ENCODE measurements at regions not wholly inside any gene's neighbourhood (a gene's known extent, or its start where the extent isn't known, plus 50 kb on each side); places are given as distances from the start of the nearest gene placed in this dataset.

- Histone ChIP-seq H3K9me3 (ENCODE audit: low read depth, low read length, poor library complexity, severe bottlenecking) (no peaks in the 10 kb centered on the region), H3K27me3 (replicated peaks; ENCODE audit: insufficient read depth, low read depth, low read length, poor library complexity) (no peaks in the 10 kb centered on the region), H3K4me3 (ENCODE audit: low read depth, low read length, poor library complexity, severe bottlenecking) (no peak overlapping the region), H3K27ac (ENCODE audit: low read depth, low read length, poor library complexity, severe bottlenecking) (no peak overlapping the region), H3K4me1 (ENCODE audit: insufficient read depth, low read length, poor library complexity, severe bottlenecking) (no peaks in the 10 kb centered on the region), H3K36me3 (ENCODE audit: insufficient read depth, low read length, poor library complexity, severe bottlenecking) (no peaks in the 10 kb centered on the region)
- CTCF ChIA-PET, result no interaction called here
- intact Hi-C loops (cut with micrococcal nuclease; ENCODE audit: unreplicated experiment), result no loop called here
- POLR2A ChIA-PET (ENCODE audit: low non-redundant PET), result no interaction called here
- no peak for DNase-seq (ENCODE audit: low spot score)
- no peak for TF ChIP-seq EZH2 (IDR thresholded peaks at IDR 0.05; ENCODE audit: borderline replicate concordance, low read depth, low read length, poor library complexity, severe bottlenecking)
- no peak for TF ChIP-seq CTCF (conservative IDR thresholded peaks at IDR 0.05; ENCODE audit: low read depth, low read length)
- no TSS peak for BruUV-seq (replicated peaks)
Measured at GRCh38 chr15:100720406-100720967, 118.1 kb downstream of the ASB7 start.

- ChIA-PET CTCF (no interaction called here), POLR2A (ENCODE audit: low non-redundant PET) (no interaction called here)
- intact Hi-C loops (cut with micrococcal nuclease; ENCODE audit: unreplicated experiment), result no loop called here
- H3K27me3 ChIP-seq (replicated peaks; ENCODE audit: insufficient read depth, low read depth, low read length, poor library complexity), result no peaks in the 10 kb centered on the region
- no peaks in the 10 kb centered on the region for H3K9me3 ChIP-seq (ENCODE audit: low read depth, low read length, poor library complexity, severe bottlenecking)
- H3K36me3 ChIP-seq (ENCODE audit: insufficient read depth, low read length, poor library complexity, severe bottlenecking), result no peaks in the 10 kb centered on the region
- TF ChIP-seq EZH2 (IDR thresholded peaks at IDR 0.05; ENCODE audit: borderline replicate concordance, low read depth, low read length, poor library complexity, severe bottlenecking) (no peak), CTCF (conservative IDR thresholded peaks at IDR 0.05; ENCODE audit: low read depth, low read length) (no peak)
- no peak overlapping the region for H3K4me3 ChIP-seq (ENCODE audit: low read depth, low read length, poor library complexity, severe bottlenecking)
- no peaks in the 10 kb centered on the region for H3K4me1 ChIP-seq (ENCODE audit: insufficient read depth, low read length, poor library complexity, severe bottlenecking)
- no TSS peak for BruUV-seq (replicated peaks)
- DNase-seq (ENCODE audit: low spot score), result peak; percentile 63
- H3K27ac ChIP-seq (ENCODE audit: low read depth, low read length, poor library complexity, severe bottlenecking), result no peak overlapping the region
Measured at GRCh38 chr15:100721758-100722550, 119.6 kb downstream of the ASB7 start.

- POLR2A ChIA-PET (ENCODE audit: low non-redundant PET), result no interaction called here
- Histone ChIP-seq H3K4me1 (ENCODE audit: insufficient read depth, low read length, poor library complexity, severe bottlenecking) (no peaks in the 10 kb centered on the region), H3K4me3 (ENCODE audit: low read depth, low read length, poor library complexity, severe bottlenecking) (no peak overlapping the region), H3K36me3 (ENCODE audit: insufficient read depth, low read length, poor library complexity, severe bottlenecking) (no peaks in the 10 kb centered on the region), H3K9me3 (ENCODE audit: low read depth, low read length, poor library complexity, severe bottlenecking) (no peaks in the 10 kb centered on the region), H3K27ac (ENCODE audit: low read depth, low read length, poor library complexity, severe bottlenecking) (no peak overlapping the region), H3K27me3 (replicated peaks; ENCODE audit: insufficient read depth, low read depth, low read length, poor library complexity) (no peaks in the 10 kb centered on the region)
- no TSS peak for BruUV-seq (replicated peaks)
- intact Hi-C loops (cut with micrococcal nuclease; ENCODE audit: unreplicated experiment), result no loop called here
- TF ChIP-seq CTCF (conservative IDR thresholded peaks at IDR 0.05; ENCODE audit: low read depth, low read length) (no peak), EZH2 (IDR thresholded peaks at IDR 0.05; ENCODE audit: borderline replicate concordance, low read depth, low read length, poor library complexity, severe bottlenecking) (no peak)
- CTCF ChIA-PET, result no interaction called here
- no peak for DNase-seq (ENCODE audit: low spot score)
Measured at GRCh38 chr15:100722551-100723314, 120.3 kb downstream of the ASB7 start.
